Upper lobe of right lung (tissue), 1 donor: ENCODE measurements at regions not wholly inside any gene's neighbourhood (a gene's known extent, or its start where the extent isn't known, plus 50 kb on each side); places are given as distances from the start of the nearest gene placed in this dataset.
"Not testable (repeated sequence)": the region's sequence is repeated elsewhere in the genome, so short reads cannot be mapped to it uniquely, and the experiment has no call there.

Experiments used
- ATAC-seq: fragments of 200-7000 bp; cut with Tn5 transposase; one replicate; pipeline ENCODE4 v1.9.1; 2020; ENCODE audit warnings: mild to moderate bottlenecking, moderate library complexity
- DNase-seq: peaks from one replicate; pipeline ENCODE4 v3.0.0-alpha.2; 2020
- H3K27ac ChIP-seq: fragments of 200-600 bp; one replicate; pipeline ENCODE4 v1.8.0; 2022
- H3K27me3 ChIP-seq: fragments of 200-600 bp; one replicate; pipeline ENCODE4 v1.8.0; 2022; ENCODE audit warnings: mild to moderate bottlenecking
- H3K36me3 ChIP-seq: fragments of 200-600 bp; one replicate; pipeline ENCODE4 v1.8.0; 2022
- H3K4me1 ChIP-seq: fragments of 200-600 bp; one replicate; pipeline ENCODE4 v1.8.0; 2022
- H3K4me3 ChIP-seq: fragments of 200-600 bp; one replicate; pipeline ENCODE4 v1.8.0; 2022; ENCODE audit warnings: mild to moderate bottlenecking
- H3K9me3 ChIP-seq: fragments of 200-600 bp; one replicate; pipeline ENCODE4 v1.8.0; 2022
- CTCF ChIP-seq: fragments of 200-600 bp; IDR thresholded peaks from one replicate; pipeline ENCODE4 v1.8.0; 2022; ENCODE audit warnings: antibody characterized with exemption
- intact Hi-C: fragments of 100-400 bp; cut with DNase I; formaldehyde crosslinking; loops from one replicate; pipeline ENCODE4 v1.11.0; 2022
- donor health status: DM: no; HTN: yes; CAD: no; lungs with severe emphysema.

- H3K27me3 ChIP-seq: no peaks in the 10 kb centered on the region
- no peak overlapping the region for H3K27ac ChIP-seq
- DNase-seq (no peak), ATAC-seq (no peak)
- no peaks in the 10 kb centered on the region for H3K36me3 ChIP-seq
- TF ChIP-seq CTCF: no peak
- peaks cover 6% of the 10 kb centered on the region for H3K9me3 ChIP-seq
- H3K4me3 ChIP-seq: no peak overlapping the region
- no peaks in the 10 kb centered on the region for H3K4me1 ChIP-seq
- intact Hi-C loops: no loop called here
These were observed 134.5 kb upstream of the HMGN3 start for GRCh38 chr6:79369026-79369425.

GRCh38 chr6:79363441-79363840, 129.0 kb upstream of the HMGN3 start:
- H3K9me3 ChIP-seq, H3K4me1 ChIP-seq, intact Hi-C loops, H3K27me3 ChIP-seq, H3K27ac ChIP-seq, ATAC-seq, DNase-seq, H3K4me3 ChIP-seq, H3K36me3 ChIP-seq: not testable (repeated sequence)

- H3K27ac ChIP-seq, H3K36me3 ChIP-seq, H3K27me3 ChIP-seq, DNase-seq, ATAC-seq, H3K9me3 ChIP-seq, H3K4me3 ChIP-seq, H3K4me1 ChIP-seq, intact Hi-C loops: not testable (repeated sequence)
These were observed 126.6 kb upstream of the HMGN3 start for GRCh38 chr6:79361074-79361473.

- no peak overlapping the region for H3K27ac ChIP-seq
- DNase-seq: no peak
- no peak for TF ChIP-seq CTCF
- H3K27me3 ChIP-seq: no peaks in the 10 kb centered on the region
- H3K9me3 ChIP-seq: no peaks in the 10 kb centered on the region
- no peaks in the 10 kb centered on the region for H3K4me1 ChIP-seq
- intact Hi-C loops: no loop called here
- H3K4me3 ChIP-seq: no peak overlapping the region
- H3K36me3 ChIP-seq: no peaks in the 10 kb centered on the region
- no peak for ATAC-seq
These were observed 118.7 kb upstream of the HMGN3 start for GRCh38 chr6:79353226-79353625.

- H3K4me3 ChIP-seq: no peak overlapping the region
- DNase-seq (no peak), ATAC-seq (no peak)
- no peaks in the 10 kb centered on the region for H3K4me1 ChIP-seq
- no peaks in the 10 kb centered on the region for H3K36me3 ChIP-seq
- no peak for TF ChIP-seq CTCF
- no peak overlapping the region for H3K27ac ChIP-seq
- H3K27me3 ChIP-seq: no peaks in the 10 kb centered on the region
- no peaks in the 10 kb centered on the region for H3K9me3 ChIP-seq
- intact Hi-C loops: no loop called here
These were observed 104.0 kb upstream of the HMGN3 start for GRCh38 chr6:79338493-79338892.

- no peak for TF ChIP-seq CTCF
- peak; percentile 79 for ATAC-seq
These were observed 100.7 kb upstream of the HMGN3 start for GRCh38 chr6:79335133-79335674.

GRCh38 chr6:79334674-79335073, 100.2 kb upstream of the HMGN3 start:
- Histone ChIP-seq H3K36me3 (no peaks in the 10 kb centered on the region), H3K27ac (no peak overlapping the region), H3K4me1 (no peaks in the 10 kb centered on the region), H3K4me3 (no peak overlapping the region), H3K27me3 (no peaks in the 10 kb centered on the region), H3K9me3 (no peaks in the 10 kb centered on the region)
- ATAC-seq: no peak
- no peak for TF ChIP-seq CTCF
- intact Hi-C loops: no loop called here
- no peak for DNase-seq

More at GRCh38 chr6:79335133-79335674, 100.7 kb upstream of the HMGN3 start:
- intact Hi-C loops: no loop called here
- H3K27me3 ChIP-seq: no peaks in the 10 kb centered on the region
- no peaks in the 10 kb centered on the region for H3K9me3 ChIP-seq
- no peaks in the 10 kb centered on the region for H3K36me3 ChIP-seq
- DNase-seq: no peak
- no peaks in the 10 kb centered on the region for H3K4me1 ChIP-seq
- no peak overlapping the region for H3K4me3 ChIP-seq
- H3K27ac ChIP-seq: no peak overlapping the region
